HCT116 (cell line): ENCODE measurements at regions not wholly inside any gene's neighbourhood (a gene's known extent, or its start where the extent isn't known, plus 50 kb on each side); places are given as distances from the start of the nearest gene placed in this dataset.

Source experiments
- ATAC-seq: fragments of 200-7000 bp; cut with Tn5 transposase; 2 replicates; pipeline ENCODE4 v1.9.1; 2020; ENCODE audit warnings: mild to moderate bottlenecking, moderate library complexity
- BruUV-seq: library from RNA; stranded (reverse); fragments of 400-500 nt; replicated peaks from 2 replicates; lab custom pipeline; 2021; lab: Mats Ljungman, UMichigan
- CTCF ChIA-PET: fragments of 300-600 bp; sonication (Branson Sonifier 250); formaldehyde crosslinking; loops from one replicate; lab custom pipeline; 2021; ENCODE audit warnings: antibody characterized with exemption; lab: Charles Lee
- POLR2A ChIA-PET: fragments of 300-600, 350-600 bp; sonication (Branson Sonifier 250); formaldehyde crosslinking; loops from one replicate; lab custom pipeline; 2021; ENCODE audit warnings: antibody characterized with exemption; lab: Charles Lee
- RAD21 ChIA-PET, 2 experiments: fragments of 300-600 bp; sonication (Branson Sonifier 250); formaldehyde crosslinking; loops; one replicate each; lab custom pipeline; 2023; ENCODE audit warnings: low total read pairs in 2 of 2; ENCODE audit not compliant: uncharacterized antibody in 2 of 2, unreplicated experiment in 2 of 2, low non-redundant PET in 1 of 2; lab: Charles Lee
- DNase-seq: peaks from one replicate; pipeline ENCODE4 v3.0.0-alpha.2; 2010; ENCODE audit warnings: low read depth, low spot score
- H2AFZ ChIP-seq: fragments of 200-600 bp; shearing (Covaris generic), sonication (generic); 2 replicates; pipeline ENCODE4 v1.6.1; 2017; ENCODE audit warnings: low read depth, mixed run types, mixed read lengths, antibody characterized with exemption, low read length; ENCODE audit not compliant: poor library complexity, severe bottlenecking
- H3K27ac ChIP-seq: 2 replicates; pipeline ENCODE4 v1.5.1; 2012; ENCODE audit warnings: low read depth, low read length
- H3K27me3 ChIP-seq: fragments of 200-600 bp; sonication (generic); 2 replicates; pipeline ENCODE4 v1.6.1; 2016; ENCODE audit warnings: mixed run types, low read length, mixed read lengths; ENCODE audit not compliant: insufficient read depth
- H3K36me3 ChIP-seq, 2 experiments: fragments of 200-500 bp in 1 of 2; fragments of 200-600 bp in 1 of 2; sonication (Bioruptor generic) in 1 of 2; sonication (generic) in 1 of 2; 2 replicates each; pipeline versions ENCODE4 v1.5.1 to v1.6.1; 2014 to 2016; ENCODE audit warnings: low read length in 2 of 2, inconsistent platforms in 1 of 2, mixed read lengths in 1 of 2, mixed run types in 1 of 2; ENCODE audit not compliant: insufficient read depth in 2 of 2, control insufficient read depth in 1 of 2
- H3K4me1 ChIP-seq, 2 experiments: fragments of 200-600 bp in 1 of 2; sonication (generic) in 1 of 2; 2 replicates each; pipeline versions ENCODE4 v1.5.1 to v1.6.1; 2012 to 2017; ENCODE audit warnings: low read length in 2 of 2, inconsistent platforms in 1 of 2, mild to moderate bottlenecking in 1 of 2, mixed read lengths in 1 of 2, mixed run types in 1 of 2, moderate library complexity in 1 of 2; ENCODE audit not compliant: insufficient read depth in 2 of 2, control insufficient read depth in 1 of 2
- H3K4me2 ChIP-seq: fragments of 200-600 bp; sonication (generic); 2 replicates; pipeline ENCODE4 v1.6.1; 2017; ENCODE audit warnings: mixed run types, low read length, mixed read lengths
- H3K4me3 ChIP-seq, 2 experiments: fragments of 200-600 bp in 1 of 2; sonication (generic) in 1 of 2; replicated peaks in 1 of 2; 2 replicates each; pipeline ENCODE4 v1.5.1; 2011 to 2016; ENCODE audit warnings: low read length in 2 of 2, control low read depth in 1 of 2, low read depth in 1 of 2, mild to moderate bottlenecking in 1 of 2, mixed read lengths in 1 of 2, mixed run types in 1 of 2
- H3K79me2 ChIP-seq: fragments of 200-600 bp; sonication (generic); 2 replicates; pipeline ENCODE4 v1.6.1; 2017; ENCODE audit warnings: mild to moderate bottlenecking, mixed run types, low read length, moderate library complexity, mixed read lengths; ENCODE audit not compliant: insufficient read depth
- H3K9ac ChIP-seq: fragments of 200-600 bp; sonication (generic); 2 replicates; pipeline ENCODE4 v1.6.1; 2016; ENCODE audit warnings: low read length, mixed read lengths
- H3K9me2 ChIP-seq: fragments of 200-600 bp; sonication (generic), shearing (Covaris generic); 2 replicates; pipeline ENCODE4 v1.6.1; 2017; ENCODE audit warnings: mixed run types, mild to moderate bottlenecking, moderate library complexity; ENCODE audit not compliant: insufficient read depth
- H3K9me3 ChIP-seq, 2 experiments: fragments of 200-500 bp in 1 of 2; fragments of 200-600 bp in 1 of 2; sonication (Bioruptor generic) in 1 of 2; sonication (generic) in 1 of 2; 2 replicates each; pipeline ENCODE4 v1.6.1; 2014 to 2017; ENCODE audit warnings: low read length in 2 of 2, mixed read lengths in 2 of 2, inconsistent platforms in 1 of 2, low read depth in 1 of 2, mild to moderate bottlenecking in 1 of 2, mixed run types in 1 of 2, moderate library complexity in 1 of 2; ENCODE audit not compliant: control insufficient read depth in 1 of 2, insufficient read depth in 1 of 2
- H4K20me1 ChIP-seq: fragments of 200-600 bp; sonication (generic), shearing (Covaris generic); 2 replicates; pipeline ENCODE4 v1.6.1; 2017; ENCODE audit warnings: mixed run types, mild to moderate bottlenecking, moderate library complexity; ENCODE audit not compliant: insufficient read depth
- ATF3 ChIP-seq: IDR thresholded peaks from 2 replicates; pipeline ENCODE4 v1.6.1; 2012
- CEBPB ChIP-seq: IDR thresholded peaks from 2 replicates; pipeline ENCODE4 v1.6.1; 2012; ENCODE audit warnings: low read depth
- ELF1 ChIP-seq: IDR thresholded peaks from 2 replicates; pipeline ENCODE4 v1.6.1; 2012; ENCODE audit warnings: low read depth, borderline replicate concordance
- EZH2 ChIP-seq: fragments of 200-600 bp; sonication (generic); IDR thresholded peaks from 2 replicates; pipeline ENCODE4 v1.6.1; 2017; ENCODE audit warnings: antibody characterized with exemption, mixed run types
- EZH2phosphoT487 ChIP-seq: fragments of 200-600 bp; IDR thresholded peaks from 2 replicates; pipeline ENCODE4 v1.6.1; 2018; ENCODE audit warnings: antibody characterized with exemption, borderline replicate concordance
- FOSL1 ChIP-seq: IDR thresholded peaks from 2 replicates; pipeline ENCODE4 v1.6.1; 2012; ENCODE audit warnings: low read depth
- JUND ChIP-seq: IDR thresholded peaks from 2 replicates; pipeline ENCODE4 v1.6.1; 2012
- MAX ChIP-seq: IDR thresholded peaks from 2 replicates; pipeline ENCODE4 v1.6.1; 2012
- POLR2A ChIP-seq: IDR thresholded peaks from 2 replicates; pipeline ENCODE4 v1.7.0; 2011; ENCODE audit warnings: borderline replicate concordance; ENCODE audit not compliant: insufficient read depth, insufficient read length; ENCODE audit errors: extremely low read depth
- POLR2AphosphoS5 ChIP-seq: IDR thresholded peaks from 2 replicates; pipeline ENCODE4 v1.6.1; 2011; ENCODE audit warnings: mild to moderate bottlenecking, low read depth, low read length, moderate library complexity
- RAD21 ChIP-seq: IDR thresholded peaks from 2 replicates; pipeline ENCODE4 v1.6.1; 2012; ENCODE audit warnings: low read depth, mild to moderate bottlenecking
- SRF ChIP-seq: IDR thresholded peaks from 2 replicates; pipeline ENCODE4 v1.6.1; 2012; ENCODE audit warnings: low read depth
- TCF7L2 ChIP-seq: IDR thresholded peaks from 2 replicates; pipeline ENCODE4 v1.7.0; 2011; ENCODE audit warnings: borderline replicate concordance, inconsistent platforms; ENCODE audit not compliant: insufficient read depth, insufficient read length; ENCODE audit errors: extremely low read depth
- YY1 ChIP-seq: IDR thresholded peaks from 2 replicates; pipeline ENCODE4 v1.6.1; 2011; ENCODE audit warnings: low read length, low read depth, moderate library complexity, mild to moderate bottlenecking; ENCODE audit not compliant: insufficient replicate concordance; ENCODE audit errors: extremely low read depth
- ZBTB33 ChIP-seq: IDR thresholded peaks from 2 replicates; pipeline ENCODE4 v1.6.1; 2011; ENCODE audit warnings: mild to moderate bottlenecking, low read length, moderate library complexity; ENCODE audit not compliant: insufficient replicate concordance; ENCODE audit errors: extremely low read depth
- ZFX ChIP-seq: fragments of 450-650 bp; IDR thresholded peaks from 2 replicates; pipeline ENCODE4 v1.6.1; 2017
- ZNF274 ChIP-seq: fragments of 200-500 bp; sonication (Bioruptor generic); IDR thresholded peaks from 2 replicates; pipeline ENCODE4 v1.6.1; 2014; ENCODE audit warnings: mild to moderate bottlenecking, low read depth, low read length, inconsistent platforms
- intact Hi-C: fragments of 100-400 bp; cut with micrococcal nuclease; formaldehyde crosslinking; loops from 2 replicates; pipeline ENCODE4 v1.10.0; 2022

GRCh38 chr3:177278016-177278415 is 80.7 kb upstream of the TBL1XR1 start:
- BruUV-seq: no TSS peak
- Histone ChIP-seq H2AFZ (peak overlapping the region; percentile 88), H3K36me3 (no peaks in the 10 kb centered on the region), H3K27ac (no peak overlapping the region), H3K4me2 (no peak overlapping the region), H3K4me3 (no peak overlapping the region), H3K9ac (no peak overlapping the region), H3K9me2 (no peaks in the 10 kb centered on the region), H3K27me3 (no peaks in the 10 kb centered on the region), H3K9me3 (no peaks in the 10 kb centered on the region), H3K79me2 (no peaks in the 10 kb centered on the region), H4K20me1 (no peaks in the 10 kb centered on the region), H3K4me1 (peaks cover 5 to 8% of the 10 kb centered on the region in 2 experiments; a peak in 2 of 4 replicates)
- RAD21 ChIA-PET: no interaction called here
- TF ChIP-seq ELF1 (no peak), MAX (no peak), RAD21 (no peak), SRF (no peak), POLR2AphosphoS5 (no peak), JUND (no peak), EZH2phosphoT487 (no peak), FOSL1 (no peak), EZH2 (no peak), TCF7L2 (no peak), ZFX (no peak), POLR2A (no peak), ZBTB33 (no peak), ATF3 (no peak), YY1 (no peak), CEBPB (no peak), ZNF274 (no peak)
- DNase-seq (no peak), ATAC-seq (no peak)
- intact Hi-C loops: no loop called here
- CTCF ChIA-PET: no interaction called here
- POLR2A ChIA-PET: no interaction called here
